Neural crest cell (in vitro differentiated cells): ENCODE measurements at regions not wholly inside any gene's neighbourhood (a gene's known extent, or its start where the extent isn't known, plus 50 kb on each side); places are given as distances from the start of the nearest gene placed in this dataset.
A peak's percentile ranks its signal among the peaks of the same experiment; 100 is the strongest.

Source experiments
- DNase-seq: peaks from one replicate; pipeline ENCODE4 v3.0.0; 2021; ENCODE audit warnings: low read depth, mixed read lengths, low spot score
- H3K27ac Mint-ChIP-seq: one replicate; pipeline ENCODE4 v1.8.0; 2021; ENCODE audit warnings: mild to moderate bottlenecking, mixed read lengths; ENCODE audit not compliant: unreplicated experiment
- H3K27me3 Mint-ChIP-seq: 2 replicates; pipeline ENCODE4 v1.8.0; 2021; ENCODE audit warnings: low read depth, mild to moderate bottlenecking, mixed read lengths
- H3K36me3 Mint-ChIP-seq: 2 replicates; pipeline ENCODE4 v1.8.0; 2021; ENCODE audit warnings: low read depth, mild to moderate bottlenecking, mixed read lengths
- H3K4me1 Mint-ChIP-seq: 2 replicates; pipeline ENCODE4 v1.8.0; 2021; ENCODE audit warnings: mixed read lengths
- H3K4me3 Mint-ChIP-seq: one replicate; pipeline ENCODE4 v1.8.0; 2021; ENCODE audit warnings: mild to moderate bottlenecking, mixed read lengths
- H3K9me3 Mint-ChIP-seq: 2 replicates; pipeline ENCODE4 v1.8.0; 2021; ENCODE audit warnings: mixed read lengths
- CTCF ChIP-seq: fragments of 200-600 bp; sonication (generic); conservative IDR thresholded peaks from 2 replicates; pipeline ENCODE4 v1.5.0; 2021; ENCODE audit warnings: antibody characterized with exemption, mild to moderate bottlenecking

GRCh38 chr15:57859130-57859685, 152.7 kb downstream of the POLR2M start:
- no peak overlapping the region for H3K27ac Mint-ChIP-seq
- H3K27me3 Mint-ChIP-seq: no peaks in the 10 kb centered on the region
- no peak for DNase-seq
- no peaks in the 10 kb centered on the region for H3K36me3 Mint-ChIP-seq
- TF ChIP-seq CTCF: no peak
- no peak overlapping the region for H3K4me3 Mint-ChIP-seq
- H3K9me3 Mint-ChIP-seq: no peaks in the 10 kb centered on the region
- H3K4me1 Mint-ChIP-seq: no peaks in the 10 kb centered on the region

- H3K9me3 Mint-ChIP-seq: no peaks in the 10 kb centered on the region
- H3K36me3 Mint-ChIP-seq: no peaks in the 10 kb centered on the region
- peak; percentile 46 for DNase-seq
- H3K27ac Mint-ChIP-seq: no peak overlapping the region
- peak; percentile 90 for TF ChIP-seq CTCF
- peaks cover 3% of the 10 kb centered on the region for H3K27me3 Mint-ChIP-seq
- H3K4me1 Mint-ChIP-seq: no peaks in the 10 kb centered on the region
- H3K4me3 Mint-ChIP-seq: no peak overlapping the region
Measured at GRCh38 chr15:57861034-57861638, 154.6 kb downstream of the POLR2M start.

GRCh38 chr15:57861815-57862586, 155.5 kb downstream of the POLR2M start:
- H3K9me3 Mint-ChIP-seq: no peaks in the 10 kb centered on the region
- TF ChIP-seq CTCF: no peak
- H3K36me3 Mint-ChIP-seq: no peaks in the 10 kb centered on the region
- H3K27me3 Mint-ChIP-seq: peaks cover 4% of the 10 kb centered on the region
- H3K4me3 Mint-ChIP-seq: no peak overlapping the region
- H3K4me1 Mint-ChIP-seq: no peaks in the 10 kb centered on the region
- no peak overlapping the region for H3K27ac Mint-ChIP-seq
- DNase-seq: no peak

- Mint-ChIP-seq H3K4me1 (no peaks in the 10 kb centered on the region), H3K9me3 (no peaks in the 10 kb centered on the region), H3K4me3 (no peak overlapping the region), H3K36me3 (no peaks in the 10 kb centered on the region), H3K27ac (no peak overlapping the region), H3K27me3 (peaks cover 4% of the 10 kb centered on the region)
- no peak for DNase-seq
- TF ChIP-seq CTCF: no peak
Measured at GRCh38 chr15:57862761-57863160, 156.2 kb downstream of the POLR2M start.

- Mint-ChIP-seq H3K27ac (no peak overlapping the region), H3K4me3 (no peak overlapping the region), H3K36me3 (no peaks in the 10 kb centered on the region), H3K9me3 (peaks cover 3% of the 10 kb centered on the region), H3K4me1 (no peaks in the 10 kb centered on the region), H3K27me3 (peaks cover 4% of the 10 kb centered on the region)
- TF ChIP-seq CTCF: peak; percentile 52
- no peak for DNase-seq
Measured at GRCh38 chr15:57865294-57865693, 158.8 kb downstream of the POLR2M start.
